ENCODE measurements at regions not wholly inside any gene's neighbourhood (a gene's known extent, or its start where the extent isn't known, plus 50 kb on each side); places are given as distances from the start of the nearest gene placed in this dataset.

DNA sequence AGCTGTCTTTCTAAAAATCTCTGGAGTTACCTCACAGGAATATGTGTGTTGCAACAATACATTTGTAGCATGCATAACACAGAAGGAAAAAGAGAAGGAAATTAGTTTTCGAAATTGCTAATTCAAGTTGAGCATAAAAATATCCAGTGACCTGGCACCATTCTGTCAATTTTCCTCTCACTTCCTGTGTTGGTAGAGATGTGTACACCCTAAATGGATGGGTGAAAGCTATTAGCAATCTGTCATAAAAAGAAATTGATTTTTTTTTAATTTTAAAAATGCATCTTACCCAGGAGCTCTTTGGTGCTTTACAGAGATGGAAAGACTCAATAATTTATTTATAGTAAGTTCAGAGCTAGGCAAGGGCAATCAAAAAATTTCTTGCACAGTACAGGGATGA is 333.3 kb upstream of the TMEM229A start:
- TF ChIP-seq EZH2phosphoT487 (IDR thresholded peaks at IDR 0.05) (no peak), EZH2 (IDR thresholded peaks at IDR 0.05) (no peak)
- TF ChIP-seq, protein P1, sequence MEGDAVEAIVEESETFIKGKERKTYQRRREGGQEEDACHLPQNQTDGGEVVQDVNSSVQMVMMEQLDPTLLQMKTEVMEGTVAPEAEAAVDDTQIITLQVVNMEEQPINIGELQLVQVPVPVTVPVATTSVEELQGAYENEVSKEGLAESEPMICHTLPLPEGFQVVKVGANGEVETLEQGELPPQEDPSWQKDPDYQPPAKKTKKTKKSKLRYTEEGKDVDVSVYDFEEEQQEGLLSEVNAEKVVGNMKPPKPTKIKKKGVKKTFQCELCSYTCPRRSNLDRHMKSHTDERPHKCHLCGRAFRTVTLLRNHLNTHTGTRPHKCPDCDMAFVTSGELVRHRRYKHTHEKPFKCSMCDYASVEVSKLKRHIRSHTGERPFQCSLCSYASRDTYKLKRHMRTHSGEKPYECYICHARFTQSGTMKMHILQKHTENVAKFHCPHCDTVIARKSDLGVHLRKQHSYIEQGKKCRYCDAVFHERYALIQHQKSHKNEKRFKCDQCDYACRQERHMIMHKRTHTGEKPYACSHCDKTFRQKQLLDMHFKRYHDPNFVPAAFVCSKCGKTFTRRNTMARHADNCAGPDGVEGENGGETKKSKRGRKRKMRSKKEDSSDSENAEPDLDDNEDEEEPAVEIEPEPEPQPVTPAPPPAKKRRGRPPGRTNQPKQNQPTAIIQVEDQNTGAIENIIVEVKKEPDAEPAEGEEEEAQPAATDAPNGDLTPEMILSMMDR (IDR thresholded peaks at IDR 0.05): no peak
